ENCODE measurements at regions not wholly inside any gene's neighbourhood (a gene's known extent, or its start where the extent isn't known, plus 50 kb on each side); places are given as distances from the start of the nearest gene placed in this dataset.
"Not testable (repeated sequence)": the region's sequence is repeated elsewhere in the genome, so short reads cannot be mapped to it uniquely, and the experiment has no call there.

GRCh38 chr9:81361296-81361695 is 328.1 kb downstream of the TLE1 start:
- DNase-seq (ENCODE audit: low read depth in 2 of 2), result no peak

- DNase-seq (ENCODE audit: low read depth in 2 of 2), result no peak
These were observed 338.2 kb downstream of the TLE1 start for GRCh38 chr9:81351166-81351565.

- DNase-seq (ENCODE audit: low read depth in 2 of 2), result no peak
These were observed 345.0 kb downstream of the TLE1 start for GRCh38 chr9:81344366-81344765.

GRCh38 chr9:81335879-81336421 is 353.4 kb downstream of the TLE1 start:
- DNase-seq (ENCODE audit: low read depth in 2 of 2), result no peak

GRCh38 chr9:81321551-81321950 is 367.8 kb downstream of the TLE1 start:
- DNase-seq (ENCODE audit: low read depth in 2 of 2), result no peak

GRCh38 chr9:81320909-81321482 is 368.4 kb downstream of the TLE1 start:
- DNase-seq (ENCODE audit: low read depth in 2 of 2), result no peak

GRCh38 chr9:81318571-81318970 is 370.8 kb downstream of the TLE1 start:
- no peak for DNase-seq (ENCODE audit: low read depth in 2 of 2)

- DNase-seq (ENCODE audit: low read depth in 2 of 2), result no peak
These were observed 371.4 kb downstream of the TLE1 start for GRCh38 chr9:81317939-81318338.

- no peak for DNase-seq (ENCODE audit: low read depth in 2 of 2)
These were observed 372.1 kb downstream of the TLE1 start for GRCh38 chr9:81317223-81317622.

- no peak for DNase-seq (ENCODE audit: low read depth in 2 of 2)
These were observed 374.9 kb downstream of the TLE1 start for GRCh38 chr9:81314490-81314889.

GRCh38 chr9:81313877-81314276 is 375.5 kb downstream of the TLE1 start:
- no peak for DNase-seq (ENCODE audit: low read depth in 2 of 2)

- no peak for DNase-seq (ENCODE audit: low read depth in 2 of 2)
These were observed 377.0 kb downstream of the TLE1 start for GRCh38 chr9:81312346-81312745.

- no peak for DNase-seq (ENCODE audit: low read depth in 2 of 2)
These were observed 380.9 kb downstream of the TLE1 start for GRCh38 chr9:81308404-81308803.

- not testable (repeated sequence) for DNase-seq (ENCODE audit: low read depth in 2 of 2)
These were observed 381.6 kb downstream of the TLE1 start for GRCh38 chr9:81307791-81308190.

GRCh38 chr9:81305561-81306182 is 383.7 kb downstream of the TLE1 start:
- DNase-seq (ENCODE audit: low read depth in 2 of 2), result no peak

GRCh38 chr9:81303658-81304057 is 385.7 kb downstream of the TLE1 start:
- no peak for DNase-seq (ENCODE audit: low read depth in 2 of 2)

- DNase-seq (ENCODE audit: low read depth in 2 of 2), result no peak
These were observed 395.7 kb downstream of the TLE1 start for GRCh38 chr9:81293651-81294050.

- DNase-seq (ENCODE audit: low read depth in 2 of 2), result no peak
These were observed 397.1 kb downstream of the TLE1 start for GRCh38 chr9:81292056-81292805.

- DNase-seq (ENCODE audit: low read depth in 2 of 2), result no peak
These were observed 399.7 kb downstream of the TLE1 start for GRCh38 chr9:81289622-81290021.

- no peak for DNase-seq (ENCODE audit: low read depth in 2 of 2)
These were observed 421.3 kb downstream of the TLE1 start for GRCh38 chr9:81268048-81268447.

- DNase-seq (ENCODE audit: low read depth in 2 of 2), result no peak
These were observed 422.7 kb downstream of the TLE1 start for GRCh38 chr9:81266674-81267073.

GRCh38 chr9:81266086-81266485 is 423.3 kb downstream of the TLE1 start:
- no peak for DNase-seq (ENCODE audit: low read depth in 2 of 2)

- DNase-seq (ENCODE audit: low read depth in 2 of 2), result no peak
These were observed 424.8 kb downstream of the TLE1 start for GRCh38 chr9:81264516-81264915.
